IMR-90 (cell line): ENCODE measurements at regions not wholly inside any gene's neighbourhood (a gene's known extent, or its start where the extent isn't known, plus 50 kb on each side); places are given as distances from the start of the nearest gene placed in this dataset.

ENCODE experiments used
- ATAC-seq: fragments of 200-7000 bp; cut with Tn5 transposase; 2 replicates; pipeline ENCODE4 v1.9.1; 2020; ENCODE audit warnings: low read depth, mild to moderate bottlenecking, moderate library complexity
- BruUV-seq: library from RNA; stranded (reverse); fragments of 400-500 nt; replicated peaks from 2 replicates; lab custom pipeline; 2021; lab: Mats Ljungman, UMichigan
- CTCF ChIA-PET: fragments of 300-600 bp; formaldehyde crosslinking; extraction: SDS; loops from one replicate; lab custom pipeline; 2021; ENCODE audit warnings: antibody characterized with exemption; lab: Yijun Ruan, JAX
- POLR2A ChIA-PET: fragments of 300-600 bp; sonication (Branson Sonifier 250); formaldehyde crosslinking; loops from one replicate; lab custom pipeline; 2022; ENCODE audit warnings: antibody characterized with exemption; ENCODE audit not compliant: unreplicated experiment; lab: Charles Lee
- DNase-seq: peaks from one replicate; pipeline ENCODE4 v3.0.0; 2013
- H2AFZ ChIP-seq: replicated peaks from 2 replicates; pipeline ENCODE3; 2013; ENCODE audit warnings: low read length, mild to moderate bottlenecking; ENCODE audit not compliant: poor library complexity
- H2AK5ac ChIP-seq: 2 replicates; pipeline ENCODE4 v1.6.1; 2013; ENCODE audit warnings: low read depth, low read length, inconsistent platforms
- H2AK9ac ChIP-seq: replicated peaks from 2 replicates; pipeline ENCODE3; 2013; ENCODE audit warnings: mild to moderate bottlenecking, low read depth, low read length, moderate library complexity; ENCODE audit not compliant: poor library complexity
- H2BK120ac ChIP-seq: 2 replicates; pipeline ENCODE4 v1.6.1; 2013; ENCODE audit warnings: low read depth, low read length, inconsistent platforms
- H2BK15ac ChIP-seq: 3 replicates; pipeline ENCODE4 v1.6.1; 2013; ENCODE audit warnings: low read depth, low read length, inconsistent platforms
- H2BK20ac ChIP-seq: 2 replicates; pipeline ENCODE4 v1.6.1; 2013; ENCODE audit warnings: low read depth, mild to moderate bottlenecking, inconsistent platforms, low read length, moderate library complexity
- H2BK5ac ChIP-seq: 2 replicates; pipeline ENCODE4 v1.6.1; 2013; ENCODE audit warnings: mild to moderate bottlenecking, low read depth, low read length, inconsistent platforms; ENCODE audit not compliant: poor library complexity, severe bottlenecking
- H3K14ac ChIP-seq: replicated peaks from 2 replicates; pipeline ENCODE4 v1.6.1; 2013; ENCODE audit warnings: low read depth, low read length, inconsistent platforms
- H3K18ac ChIP-seq: 2 replicates; pipeline ENCODE4 v1.6.1; 2013; ENCODE audit warnings: low read depth, low read length, control low read depth
- H3K23ac ChIP-seq: 2 replicates; pipeline ENCODE4 v1.6.1; 2013; ENCODE audit warnings: low read depth, low read length, inconsistent platforms
- H3K27ac ChIP-seq: 2 replicates; pipeline ENCODE4 v1.5.1; 2013; ENCODE audit warnings: mild to moderate bottlenecking, control low read depth, low read length; ENCODE audit not compliant: insufficient read depth
- H3K27me3 ChIP-seq: 2 replicates; pipeline ENCODE4 v1.6.1; 2013; ENCODE audit warnings: low read length; ENCODE audit not compliant: control insufficient read depth, insufficient read depth
- H3K36me3 ChIP-seq: 2 replicates; pipeline ENCODE4 v1.6.1; 2013; ENCODE audit warnings: low read length, mixed read lengths; ENCODE audit not compliant: control insufficient read depth, insufficient read depth
- H3K4ac ChIP-seq: 2 replicates; pipeline ENCODE4 v1.6.1; 2013; ENCODE audit warnings: low read depth, low read length, inconsistent platforms
- H3K4me1 ChIP-seq: 2 replicates; pipeline ENCODE4 v1.6.1; 2013; ENCODE audit warnings: low read length, mixed read lengths; ENCODE audit not compliant: control insufficient read depth, insufficient read depth
- H3K4me2 ChIP-seq: 2 replicates; pipeline ENCODE4 v1.6.1; 2013; ENCODE audit warnings: low read depth, mild to moderate bottlenecking, control low read depth, low read length, moderate library complexity
- H3K4me3 ChIP-seq: 2 replicates; pipeline ENCODE4 v1.5.1; 2013; ENCODE audit warnings: low read depth, mild to moderate bottlenecking, control low read depth, low read length, moderate library complexity; ENCODE audit not compliant: insufficient read depth
- H3K56ac ChIP-seq: 2 replicates; pipeline ENCODE4 v1.6.1; 2013; ENCODE audit warnings: low read length, inconsistent platforms; ENCODE audit not compliant: insufficient read depth; ENCODE audit errors: extremely low read depth
- H3K79me1 ChIP-seq, 2 experiments: 2 replicates each; pipeline ENCODE4 v1.6.1; 2013; ENCODE audit warnings: low read length in 2 of 2, inconsistent platforms in 1 of 2, low read depth in 1 of 2
- H3K9ac ChIP-seq: 2 replicates; pipeline ENCODE4 v1.6.1; 2013; ENCODE audit warnings: low read depth, low read length, control low read depth
- H3K9me1 ChIP-seq: 2 replicates; pipeline ENCODE4 v1.6.1; 2013; ENCODE audit warnings: low read length, inconsistent platforms; ENCODE audit not compliant: insufficient read depth
- H3K9me3 ChIP-seq: 2 replicates; pipeline ENCODE4 v1.6.1; 2013; ENCODE audit warnings: low read length; ENCODE audit not compliant: control insufficient read depth, insufficient read depth
- H4K20me1 ChIP-seq: 2 replicates; pipeline ENCODE4 v1.6.1; 2013; ENCODE audit warnings: low read length, inconsistent platforms; ENCODE audit not compliant: insufficient read depth
- H4K5ac ChIP-seq: 2 replicates; pipeline ENCODE4 v1.6.1; 2013; ENCODE audit warnings: mild to moderate bottlenecking, low read depth, low read length, control low read depth
- H4K8ac ChIP-seq, 2 experiments: 2 replicates each; pipeline ENCODE4 v1.6.1; 2013; ENCODE audit warnings: low read depth in 2 of 2, low read length in 2 of 2, control low read depth in 1 of 2, inconsistent platforms in 1 of 2
- H4K91ac ChIP-seq: 2 replicates; pipeline ENCODE4 v1.6.1; 2013; ENCODE audit warnings: low read depth, low read length, inconsistent platforms; ENCODE audit not compliant: insufficient read depth
- POLR2A ChIP-seq: IDR thresholded peaks from 2 replicates; pipeline ENCODE4 v1.6.1; 2012; ENCODE audit warnings: mild to moderate bottlenecking, low read depth, low read length
- WGBS, 2 experiments: methylation state at CpG; one replicate each; pipeline versions ENCODE4 v1.1.5 to v1.1.7; 2013; ENCODE audit warnings: missing lambda C conversion rate in 2 of 2; ENCODE audit not compliant: insufficient read length in 1 of 2; ENCODE audit errors: extremely low coverage in 2 of 2; 5-methylcytosine and 5-hydroxymethylcytosine counted together
- dilution Hi-C: fragments of 300-500 bp; cut with HindIII; formaldehyde crosslinking; loops from one replicate; pipeline ENCODE4 v1.14.3; 2018; ENCODE audit warnings: low sequenced_read_pairs; ENCODE audit not compliant: unreplicated experiment
- in situ Hi-C: fragments of 300-500 bp; cut with MboI; formaldehyde crosslinking; loops from 3 replicates; pipeline ENCODE4 v1.14.3; 2019; ENCODE audit warnings: low sequenced_read_pairs, inconsistent platforms, mixed read lengths
- intact Hi-C: fragments of 100-400 bp; cut with micrococcal nuclease; formaldehyde crosslinking; loops from 2 replicates; pipeline ENCODE4 v1.10.0; 2022
- TF ChIP-seq, protein P1 (sequence below): fragments of 150-350 bp; IDR thresholded peaks from 2 replicates; pipeline ENCODE4 v1.6.1; 2017; ENCODE audit warnings: mild to moderate bottlenecking, antibody characterized with exemption, low read length, low read depth

GRCh38 chr2:64211276-64211921 is 67.2 kb upstream of the PELI1 start:
- WGBS, 2 experiments = 68% methylated on average over 2 of the region's 6 CpGs; no CpG with 5 or more reads in 1 of the 2 experiments
- dilution Hi-C loops = no loop called here

More at GRCh38 chr2:64211276-64211921, 67.2 kb upstream of the PELI1 start:
- no peak overlapping the region for H2AK9ac ChIP-seq
- H2BK120ac ChIP-seq = no peak overlapping the region
- in situ Hi-C loops (no loop called here), intact Hi-C loops (no loop called here)
- H4K5ac ChIP-seq = no peak overlapping the region
- no peak overlapping the region for H2BK15ac ChIP-seq
- no peaks in the 10 kb centered on the region for H4K20me1 ChIP-seq
- no peak overlapping the region for H2AK5ac ChIP-seq
- H3K27ac ChIP-seq = no peak overlapping the region
- H2BK5ac ChIP-seq = no peak overlapping the region
- no peak overlapping the region for H4K91ac ChIP-seq
- no peak overlapping the region for H3K9ac ChIP-seq
- no peak overlapping the region for H3K4me3 ChIP-seq
- H3K9me1 ChIP-seq = no peaks in the 10 kb centered on the region; the same call in 1 of the 2 replicates
- no peak overlapping the region for H2AFZ ChIP-seq
- DNase-seq (no peak), ATAC-seq (no peak)
- H3K4me2 ChIP-seq = no peak overlapping the region
- peaks cover 14% of the 10 kb centered on the region for H3K27me3 ChIP-seq
- no peak overlapping the region; the same call in 1 of the 2 replicates for H3K23ac ChIP-seq
- H3K4ac ChIP-seq = no peak overlapping the region
- H3K9me3 ChIP-seq = no peaks in the 10 kb centered on the region
- H3K79me1 ChIP-seq = no peaks in the 10 kb centered on the region
- H2BK20ac ChIP-seq = no peak overlapping the region
- H3K4me1 ChIP-seq = no peaks in the 10 kb centered on the region
- ChIA-PET CTCF (no interaction called here), POLR2A (no interaction called here)
- no TSS peak for BruUV-seq
- TF ChIP-seq, protein P1, sequence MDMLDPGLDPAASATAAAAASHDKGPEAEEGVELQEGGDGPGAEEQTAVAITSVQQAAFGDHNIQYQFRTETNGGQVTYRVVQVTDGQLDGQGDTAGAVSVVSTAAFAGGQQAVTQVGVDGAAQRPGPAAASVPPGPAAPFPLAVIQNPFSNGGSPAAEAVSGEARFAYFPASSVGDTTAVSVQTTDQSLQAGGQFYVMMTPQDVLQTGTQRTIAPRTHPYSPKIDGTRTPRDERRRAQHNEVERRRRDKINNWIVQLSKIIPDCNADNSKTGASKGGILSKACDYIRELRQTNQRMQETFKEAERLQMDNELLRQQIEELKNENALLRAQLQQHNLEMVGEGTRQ = no peak
- no peak for TF ChIP-seq POLR2A
- H3K36me3 ChIP-seq = no peaks in the 10 kb centered on the region
- no peak overlapping the region for H3K56ac ChIP-seq
- no peak overlapping the region for H4K8ac ChIP-seq
- no peak overlapping the region for H3K14ac ChIP-seq
- H3K18ac ChIP-seq = no peak overlapping the region
